H1 (cell line): ENCODE measurements at regions not wholly inside any gene's neighbourhood (a gene's known extent, or its start where the extent isn't known, plus 50 kb on each side); places are given as distances from the start of the nearest gene placed in this dataset.

ENCODE experiments used
- CTCF ChIA-PET: fragments of 300-600 bp; sonication (Branson Sonifier 250); formaldehyde crosslinking; loops from one replicate; lab custom pipeline; 2021; ENCODE audit not compliant: partially characterized antibody; lab: Charles Lee
- POLR2A ChIA-PET: fragments of 300-600 bp; sonication (Branson Sonifier 250); formaldehyde crosslinking; loops from one replicate; lab custom pipeline; 2021; ENCODE audit warnings: inconsistent platforms; ENCODE audit not compliant: partially characterized antibody; lab: Charles Lee
- DNase-seq, 2 experiments: peaks; one replicate each; pipeline versions ENCODE4 v3.0.0 to v3.0.0-alpha.2; 2010 to 2022; ENCODE audit warnings: low spot score in 2 of 2, low read depth in 1 of 2, mixed read lengths in 1 of 2
- FAIRE-seq: peaks from 2 replicates; lab custom pipeline; 2011; peaks lifted over from hg19 to GRCh38; lab: Jason Lieb, UNC
- H2AFZ ChIP-seq: 2 replicates; pipeline ENCODE4 v1.8.1; 2012; ENCODE audit warnings: low read length, inconsistent platforms
- H2AK5ac ChIP-seq: 2 replicates; pipeline ENCODE4 v1.6.1; 2013; ENCODE audit warnings: low read depth, low read length
- H2BK120ac ChIP-seq: replicated peaks from 2 replicates; pipeline ENCODE3; 2013; ENCODE audit warnings: low read depth, low read length, inconsistent platforms
- H2BK12ac ChIP-seq: 2 replicates; pipeline ENCODE4 v1.6.1; 2013; ENCODE audit warnings: low read depth, low read length
- H2BK15ac ChIP-seq: 2 replicates; pipeline ENCODE4 v1.6.1; 2013; ENCODE audit warnings: low read length
- H2BK20ac ChIP-seq: 2 replicates; pipeline ENCODE4 v1.6.1; 2013; ENCODE audit warnings: low read length
- H2BK5ac ChIP-seq: 2 replicates; pipeline ENCODE4 v1.6.1; 2013; ENCODE audit warnings: low read depth, low read length
- H3K14ac ChIP-seq: 2 replicates; pipeline ENCODE4 v1.6.1; 2013; ENCODE audit warnings: inconsistent platforms; ENCODE audit not compliant: insufficient read length
- H3K18ac ChIP-seq: 2 replicates; pipeline ENCODE4 v1.6.1; 2013; ENCODE audit warnings: low read length; ENCODE audit errors: extremely low read depth
- H3K23ac ChIP-seq: 2 replicates; pipeline ENCODE4 v1.6.1; 2013; ENCODE audit warnings: inconsistent platforms; ENCODE audit not compliant: insufficient read length
- H3K23me2 ChIP-seq: 2 replicates; pipeline ENCODE4 v1.6.1; 2013; ENCODE audit warnings: low read depth, low read length
- H3K27ac ChIP-seq: 2 replicates; pipeline ENCODE4 v1.6.1; 2011; ENCODE audit warnings: low read depth, low read length, inconsistent platforms
- H3K27me3 ChIP-seq, 4 experiments: replicated peaks in 1 of 4; 1 replicate in 1 of 4; 2 replicates in 3 of 4; pipeline versions ENCODE4 v1.6.1 to v1.8.1; 2011 to 2013; ENCODE audit warnings: low read length in 3 of 4, mild to moderate bottlenecking in 3 of 4, inconsistent platforms in 2 of 4, mixed read lengths in 2 of 4, moderate library complexity in 1 of 4; ENCODE audit not compliant: control insufficient read depth in 3 of 4, insufficient read depth in 3 of 4; ENCODE audit errors: extremely low read depth in 1 of 4
- H3K36me3 ChIP-seq, 4 experiments: 2 replicates each; pipeline versions ENCODE4 v1.6.1 to v1.8.1; 2011 to 2013; ENCODE audit warnings: mild to moderate bottlenecking in 4 of 4, low read length in 3 of 4, moderate library complexity in 2 of 4, control low read depth in 1 of 4, inconsistent platforms in 1 of 4; ENCODE audit not compliant: insufficient read depth in 4 of 4, control insufficient read depth in 2 of 4
- H3K4ac ChIP-seq: replicated peaks from 2 replicates; pipeline ENCODE3; 2013; ENCODE audit warnings: low read length, low read depth, mixed read lengths, inconsistent platforms; ENCODE audit not compliant: insufficient read length
- H3K4me1 ChIP-seq, 4 experiments: replicated peaks in 1 of 4; 1 replicate in 1 of 4; 2 replicates in 3 of 4; pipeline versions ENCODE4 v1.6.1 to v1.8.1; 2011 to 2013; ENCODE audit warnings: low read length in 3 of 4, inconsistent platforms in 2 of 4, mixed read lengths in 1 of 4; ENCODE audit not compliant: insufficient read depth in 4 of 4, control insufficient read depth in 3 of 4
- H3K4me2 ChIP-seq, 2 experiments: 2 replicates each; pipeline versions ENCODE4 v1.6.1 to v1.8.1; 2011 to 2013; ENCODE audit warnings: low read depth in 2 of 2, low read length in 2 of 2, control low read depth in 1 of 2, inconsistent platforms in 1 of 2, mild to moderate bottlenecking in 1 of 2; ENCODE audit not compliant: insufficient read depth in 1 of 2
- H3K4me3 ChIP-seq, 4 experiments: fragments of 200-600, 300-600 bp in 1 of 4; sonication (generic), shearing (Covaris generic), sonication (Bioruptor Twin) in 1 of 4; 2 replicates each; pipeline versions ENCODE4 v1.5.1 to v1.8.1; 2011 to 2016; ENCODE audit warnings: low read length in 4 of 4, low read depth in 3 of 4, control low read depth in 2 of 4, inconsistent platforms in 2 of 4, mild to moderate bottlenecking in 2 of 4, mixed read lengths in 1 of 4, moderate library complexity in 1 of 4; ENCODE audit not compliant: insufficient read depth in 2 of 4; ENCODE audit errors: extremely low read depth in 1 of 4
- H3K56ac ChIP-seq: replicated peaks from 2 replicates; pipeline ENCODE3; 2013; ENCODE audit warnings: low read depth, mild to moderate bottlenecking, mixed read lengths, low read length, inconsistent platforms; ENCODE audit not compliant: insufficient read length
- H3K79me1 ChIP-seq: 2 replicates; pipeline ENCODE4 v1.6.1; 2013; ENCODE audit warnings: low read depth, low read length, control low read depth
- H3K79me2 ChIP-seq, 2 experiments: 2 replicates each; pipeline versions ENCODE4 v1.6.1 to v1.8.1; 2012 to 2013; ENCODE audit warnings: low read length in 2 of 2, mild to moderate bottlenecking in 2 of 2, inconsistent platforms in 1 of 2; ENCODE audit not compliant: insufficient read depth in 2 of 2, control insufficient read depth in 1 of 2
- H3K9ac ChIP-seq, 4 experiments: replicated peaks in 1 of 4; 1 replicate in 1 of 4; 2 replicates in 3 of 4; pipeline versions ENCODE4 v1.6.1 to v1.8.1; 2011 to 2013; ENCODE audit warnings: low read depth in 3 of 4, low read length in 3 of 4, control low read depth in 2 of 4, mild to moderate bottlenecking in 2 of 4, moderate library complexity in 2 of 4, inconsistent platforms in 1 of 4; ENCODE audit errors: extremely low read depth in 1 of 4
- H3K9me3 ChIP-seq, 2 experiments: 2 replicates each; pipeline versions ENCODE4 v1.6.1 to v1.8.1; 2012 to 2013; ENCODE audit warnings: mild to moderate bottlenecking in 2 of 2, moderate library complexity in 2 of 2, control low read depth in 1 of 2, inconsistent platforms in 1 of 2, low read depth in 1 of 2, low read length in 1 of 2, mixed read lengths in 1 of 2; ENCODE audit not compliant: insufficient read depth in 2 of 2
- H4K20me1 ChIP-seq, 2 experiments: replicated peaks in 1 of 2; 2 replicates each; pipeline versions ENCODE3 to v1.8.1; 2011 to 2013; ENCODE audit warnings: inconsistent platforms in 2 of 2, low read length in 2 of 2, mild to moderate bottlenecking in 1 of 2; ENCODE audit not compliant: insufficient read depth in 2 of 2, control insufficient read depth in 1 of 2
- H4K5ac ChIP-seq: 2 replicates; pipeline ENCODE4 v1.6.1; 2013; ENCODE audit warnings: low read length, low read depth, mixed read lengths, inconsistent platforms; ENCODE audit not compliant: insufficient read length
- H4K8ac ChIP-seq: 2 replicates; pipeline ENCODE4 v1.8.0; 2013; ENCODE audit warnings: mild to moderate bottlenecking, moderate library complexity, low read length, inconsistent platforms; ENCODE audit not compliant: insufficient read depth; ENCODE audit errors: extremely low read depth
- H4K91ac ChIP-seq: replicated peaks from 2 replicates; pipeline ENCODE3; 2013; ENCODE audit warnings: low read length, mixed read lengths, inconsistent platforms; ENCODE audit not compliant: insufficient read length
- KDM5A ChIP-seq: fragments of 200-600 bp; IDR thresholded peaks from 2 replicates; pipeline ENCODE4 v1.7.1; 2012; ENCODE audit warnings: mild to moderate bottlenecking, low read length, inconsistent platforms, mixed read lengths
- RXRA ChIP-seq: IDR thresholded peaks from 2 replicates; pipeline ENCODE4 v1.6.1; 2011; ENCODE audit warnings: low read depth, mild to moderate bottlenecking, low read length, moderate library complexity; ENCODE audit not compliant: insufficient read depth
- SP2 ChIP-seq: IDR thresholded peaks from 2 replicates; pipeline ENCODE4 v1.6.1; 2012; ENCODE audit warnings: mild to moderate bottlenecking, low read length, inconsistent platforms
- WGBS, 2 experiments: shearing (Covaris generic) in 1 of 2; methylation state at CpG; one replicate each; pipeline versions ENCODE4 v1.1.6 to v1.1.7; 2013 to 2015; ENCODE audit warnings: low lambda C conversion rate in 2 of 2, mixed read lengths in 2 of 2, inconsistent platforms in 1 of 2, low coverage in 1 of 2, missing lambda C conversion rate in 1 of 2; ENCODE audit not compliant: insufficient replicate concordance in 2 of 2, insufficient coverage in 1 of 2, insufficient read length in 1 of 2; ENCODE audit errors: extremely low coverage in 1 of 2, missing lambda C conversion rate in 1 of 2; 5-methylcytosine and 5-hydroxymethylcytosine counted together

GRCh38 chr6:10205892-10206291, 209.0 kb downstream of the TFAP2A start:
- Histone ChIP-seq H3K4me3 (no peak overlapping the region), H3K9me3 (no peaks in the 10 kb centered on the region), H3K79me2 (no peaks in the 10 kb centered on the region), H3K4me2 (no peak overlapping the region), H4K5ac (no peak overlapping the region), H3K4ac (no peak overlapping the region), H2AK5ac (no peak overlapping the region), H3K27ac (no peak overlapping the region), H2AFZ (no peak overlapping the region), H3K79me1 (no peaks in the 10 kb centered on the region), H3K14ac (no peak overlapping the region), H2BK5ac (no peak overlapping the region), H3K9ac (no peak overlapping the region), H3K4me1 (no peaks in the 10 kb centered on the region), H3K36me3 (no peaks in the 10 kb centered on the region), H3K23me2 (no peaks in the 10 kb centered on the region), H2BK120ac (no peak overlapping the region), H3K27me3 (no peaks in the 10 kb centered on the region), H4K20me1 (no peaks in the 10 kb centered on the region), H4K91ac (no peak overlapping the region), H2BK20ac (no peak overlapping the region), H3K23ac (no peak overlapping the region), H2BK15ac (no peak overlapping the region), H2BK12ac (no peak overlapping the region), H4K8ac (no peak overlapping the region), H3K56ac (no peak overlapping the region), H3K18ac (no peak overlapping the region)
- CTCF ChIA-PET = interaction anchor here (0.8 kb wide), 1 partner anchor 224 kb away, joined by 4 read pairs; no protein-coding TSS in a partner anchor
- 87% methylated on average over 4 of the region's 4 CpGs; no CpG with 5 or more reads in 1 of the 2 experiments for WGBS, 2 experiments
- POLR2A ChIA-PET = no interaction called here
- no peak for DNase-seq
- no peak for FAIRE-seq
- no peak for TF ChIP-seq KDM5A
- no peak for TF ChIP-seq RXRA
- TF ChIP-seq SP2 = no peak
